ENCODE measurements at regions not wholly inside any gene's neighbourhood (a gene's known extent, or its start where the extent isn't known, plus 50 kb on each side); places are given as distances from the start of the nearest gene placed in this dataset.
A peak's percentile ranks its signal among the peaks of the same experiment; 100 is the strongest.
"Not testable (repeated sequence)": the region's sequence is repeated elsewhere in the genome, so short reads cannot be mapped to it uniquely, and the experiment has no call there.

DNA sequence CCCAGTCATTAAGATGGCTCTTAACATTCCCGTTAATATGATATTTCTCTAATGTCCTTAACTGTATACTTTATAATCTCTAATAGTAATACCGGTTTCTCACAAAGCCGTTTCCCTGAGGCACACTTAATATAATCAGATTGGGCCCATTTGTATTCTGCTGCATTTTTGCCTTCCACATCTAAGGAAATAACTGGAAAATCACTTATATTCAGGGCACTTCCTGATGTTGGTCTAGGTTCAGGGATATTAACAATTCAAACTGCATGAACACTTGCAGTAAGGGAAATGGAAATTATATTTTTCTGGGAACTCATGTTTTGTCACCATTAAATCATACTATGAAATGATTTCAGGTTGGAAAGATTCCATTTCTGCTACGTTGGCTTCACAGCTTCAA, 119.8 kb downstream of the TPR start:
- Histone ChIP-seq H3K4me1 (ENCODE audit: control insufficient read depth, insufficient read depth, low read length) (no peaks in the 10 kb centered on the region), H3K36me3 (ENCODE audit: control insufficient read depth, insufficient read depth, low read length) (no peaks in the 10 kb centered on the region), H3K4me3 (ENCODE audit: low read length) (no peak overlapping the region), H3K27ac (ENCODE audit: low read depth, low read length) (no peak overlapping the region), H3K27me3 (ENCODE audit: control insufficient read depth, insufficient read depth, low read length, poor library complexity, severe bottlenecking) (no peaks in the 10 kb centered on the region), H3K9me3 (ENCODE audit: control insufficient read depth, low read length) (no peaks in the 10 kb centered on the region), H3K9ac (ENCODE audit: extremely low read depth, low read length, poor library complexity, severe bottlenecking) (no peak overlapping the region)
- no peaks in the 10 kb centered on the region for H3K27me3 Mint-ChIP-seq (ENCODE audit: insufficient read depth)
- 87% methylated on average over 4 of the region's 4 CpGs; no CpG with 5 or more reads in 1 of the 2 experiments for WGBS, 2 experiments (ENCODE audit: insufficient coverage in 1 of 2, insufficient read length in 1 of 2)
- H3K4me1 Mint-ChIP-seq: no peaks in the 10 kb centered on the region
- TF ChIP-seq, protein P1, sequence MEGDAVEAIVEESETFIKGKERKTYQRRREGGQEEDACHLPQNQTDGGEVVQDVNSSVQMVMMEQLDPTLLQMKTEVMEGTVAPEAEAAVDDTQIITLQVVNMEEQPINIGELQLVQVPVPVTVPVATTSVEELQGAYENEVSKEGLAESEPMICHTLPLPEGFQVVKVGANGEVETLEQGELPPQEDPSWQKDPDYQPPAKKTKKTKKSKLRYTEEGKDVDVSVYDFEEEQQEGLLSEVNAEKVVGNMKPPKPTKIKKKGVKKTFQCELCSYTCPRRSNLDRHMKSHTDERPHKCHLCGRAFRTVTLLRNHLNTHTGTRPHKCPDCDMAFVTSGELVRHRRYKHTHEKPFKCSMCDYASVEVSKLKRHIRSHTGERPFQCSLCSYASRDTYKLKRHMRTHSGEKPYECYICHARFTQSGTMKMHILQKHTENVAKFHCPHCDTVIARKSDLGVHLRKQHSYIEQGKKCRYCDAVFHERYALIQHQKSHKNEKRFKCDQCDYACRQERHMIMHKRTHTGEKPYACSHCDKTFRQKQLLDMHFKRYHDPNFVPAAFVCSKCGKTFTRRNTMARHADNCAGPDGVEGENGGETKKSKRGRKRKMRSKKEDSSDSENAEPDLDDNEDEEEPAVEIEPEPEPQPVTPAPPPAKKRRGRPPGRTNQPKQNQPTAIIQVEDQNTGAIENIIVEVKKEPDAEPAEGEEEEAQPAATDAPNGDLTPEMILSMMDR (conservative IDR thresholded peaks at IDR 0.05): no peak
- H3K9me3 Mint-ChIP-seq: peaks cover 14% of the 10 kb centered on the region
- H3K4me3 Mint-ChIP-seq: no peak overlapping the region
- no peak for DNase-seq
- no peak overlapping the region for H3K27ac Mint-ChIP-seq
- H3K36me3 Mint-ChIP-seq (ENCODE audit: low read depth): no peaks in the 10 kb centered on the region

DNA sequence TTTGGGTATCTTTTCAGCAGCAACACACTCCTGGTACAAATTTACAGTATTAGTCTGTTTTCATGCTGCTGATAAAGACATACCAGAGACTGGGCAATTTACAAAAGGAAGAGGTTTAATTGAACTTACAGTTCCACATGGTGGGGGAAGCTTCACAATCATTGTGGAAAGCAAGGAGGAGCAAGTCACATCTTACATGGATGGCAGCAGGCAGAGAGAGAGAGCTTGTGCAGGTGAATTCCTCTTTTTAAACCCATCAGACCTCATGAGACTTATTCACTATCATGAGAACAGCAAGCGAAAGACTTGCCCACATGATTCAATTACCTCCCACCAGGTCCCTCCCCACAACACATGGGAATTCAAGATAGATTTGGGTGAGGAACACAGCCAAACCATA, 124.5 kb downstream of the TPR start:
- Mint-ChIP-seq H3K36me3 (ENCODE audit: low read depth) (no peaks in the 10 kb centered on the region), H3K27ac (no peak overlapping the region), H3K4me3 (no peak overlapping the region), H3K9me3 (peaks cover 44% of the 10 kb centered on the region), H3K27me3 (ENCODE audit: insufficient read depth) (no peaks in the 10 kb centered on the region), H3K4me1 (no peaks in the 10 kb centered on the region)
- no peak for DNase-seq
- Histone ChIP-seq H3K4me3 (ENCODE audit: low read length) (no peak overlapping the region), H3K27me3 (ENCODE audit: control insufficient read depth, insufficient read depth, low read length, poor library complexity, severe bottlenecking) (no peaks in the 10 kb centered on the region), H3K36me3 (ENCODE audit: control insufficient read depth, insufficient read depth, low read length) (no peaks in the 10 kb centered on the region), H3K27ac (ENCODE audit: low read depth, low read length) (no peak overlapping the region), H3K9me3 (ENCODE audit: control insufficient read depth, low read length) (peaks cover 21% of the 10 kb centered on the region), H3K4me1 (ENCODE audit: control insufficient read depth, insufficient read depth, low read length) (no peaks in the 10 kb centered on the region), H3K9ac (ENCODE audit: extremely low read depth, low read length, poor library complexity, severe bottlenecking) (no peak overlapping the region)
- TF ChIP-seq, protein P1 (conservative IDR thresholded peaks at IDR 0.05): no peak
- 96% methylated on average over 1 of the region's 1 CpG; no CpG with 5 or more reads in 1 of the 2 experiments for WGBS, 2 experiments (ENCODE audit: insufficient coverage in 1 of 2, insufficient read length in 1 of 2)

DNA sequence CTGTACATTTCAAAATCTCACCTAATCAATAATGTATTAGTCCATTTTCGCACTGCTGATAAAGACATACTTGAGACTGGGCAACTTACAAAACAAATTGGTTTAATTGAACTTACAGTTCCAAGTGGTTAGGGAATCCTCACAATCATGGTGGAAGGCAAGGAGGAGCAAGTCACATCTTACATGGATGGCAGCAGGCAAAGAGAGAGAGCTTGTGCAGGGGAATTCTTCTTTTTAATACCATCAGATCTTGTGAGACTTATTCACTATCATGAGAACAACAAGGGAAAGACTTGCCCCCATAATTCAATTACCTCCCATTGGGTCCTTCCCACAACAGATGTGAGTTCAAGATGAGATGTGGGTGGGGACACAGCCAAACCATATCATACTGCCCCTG, 126.4 kb downstream of the TPR start:
- H3K36me3 Mint-ChIP-seq (ENCODE audit: low read depth); H3K4me3 Mint-ChIP-seq; H3K27ac Mint-ChIP-seq; H3K36me3 ChIP-seq (ENCODE audit: control insufficient read depth, insufficient read depth, low read length); H3K27me3 ChIP-seq (ENCODE audit: control insufficient read depth, insufficient read depth, low read length, poor library complexity, severe bottlenecking); H3K4me3 ChIP-seq (ENCODE audit: low read length); H3K4me1 ChIP-seq (ENCODE audit: control insufficient read depth, insufficient read depth, low read length); H3K27me3 Mint-ChIP-seq (ENCODE audit: insufficient read depth); DNase-seq; H3K4me1 Mint-ChIP-seq; H3K9ac ChIP-seq (ENCODE audit: extremely low read depth, low read length, poor library complexity, severe bottlenecking); H3K27ac ChIP-seq (ENCODE audit: low read depth, low read length): not testable (repeated sequence)
- H3K9me3 ChIP-seq (ENCODE audit: control insufficient read depth, low read length): peaks cover 21% of the 10 kb centered on the region
- H3K9me3 Mint-ChIP-seq: peaks cover 44% of the 10 kb centered on the region
- 50% methylated on average over 1 of the region's 1 CpG; no CpG with 5 or more reads in 1 of the 2 experiments for WGBS, 2 experiments (ENCODE audit: insufficient coverage in 1 of 2, insufficient read length in 1 of 2)

DNA sequence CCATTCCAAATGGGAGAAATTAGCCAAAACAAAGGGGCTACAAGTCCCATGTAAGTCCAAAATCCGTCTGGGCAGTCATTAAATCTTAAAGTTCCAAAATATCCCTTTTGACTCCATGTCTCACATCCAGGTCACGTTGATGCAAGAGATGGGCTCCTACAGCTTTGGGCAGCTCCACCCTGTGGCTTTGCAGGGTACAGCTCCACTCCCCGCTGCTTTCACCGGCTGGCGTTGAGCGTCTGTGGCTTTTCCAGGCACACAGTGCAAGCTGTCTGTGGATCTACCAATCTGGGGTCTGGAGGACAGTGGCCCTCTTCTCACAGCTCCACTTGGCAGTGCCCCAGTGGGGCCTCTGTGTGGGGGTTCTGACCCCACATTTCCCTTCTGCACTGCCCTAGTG, 130.2 kb downstream of the TPR start:
- peak; percentile 84 for DNase-seq
- WGBS, 2 experiments (ENCODE audit: insufficient coverage in 1 of 2, insufficient read length in 1 of 2): 73 to 75% methylated on average over 6 of the region's 6 CpGs
- Mint-ChIP-seq H3K36me3 (ENCODE audit: low read depth) (no peaks in the 10 kb centered on the region), H3K27ac (no peak overlapping the region), H3K4me3 (no peak overlapping the region), H3K4me1 (peaks cover 2% of the 10 kb centered on the region), H3K27me3 (ENCODE audit: insufficient read depth) (no peaks in the 10 kb centered on the region), H3K9me3 (peaks cover 29% of the 10 kb centered on the region)
- Histone ChIP-seq H3K27me3 (ENCODE audit: control insufficient read depth, insufficient read depth, low read length, poor library complexity, severe bottlenecking) (no peaks in the 10 kb centered on the region), H3K9ac (ENCODE audit: extremely low read depth, low read length, poor library complexity, severe bottlenecking) (no peak overlapping the region), H3K4me3 (ENCODE audit: low read length) (no peak overlapping the region), H3K27ac (ENCODE audit: low read depth, low read length) (no peak overlapping the region), H3K9me3 (ENCODE audit: control insufficient read depth, low read length) (peaks cover 21% of the 10 kb centered on the region), H3K36me3 (ENCODE audit: control insufficient read depth, insufficient read depth, low read length) (no peaks in the 10 kb centered on the region), H3K4me1 (ENCODE audit: control insufficient read depth, insufficient read depth, low read length) (no peaks in the 10 kb centered on the region)
- TF ChIP-seq, protein P1 (conservative IDR thresholded peaks at IDR 0.05): peak; percentile 75

All from endodermal cell (in vitro differentiated cells).